ENCODE measurements at regions not wholly inside any gene's neighbourhood (a gene's known extent, or its start where the extent isn't known, plus 50 kb on each side); places are given as distances from the start of the nearest gene placed in this dataset.

DNA sequence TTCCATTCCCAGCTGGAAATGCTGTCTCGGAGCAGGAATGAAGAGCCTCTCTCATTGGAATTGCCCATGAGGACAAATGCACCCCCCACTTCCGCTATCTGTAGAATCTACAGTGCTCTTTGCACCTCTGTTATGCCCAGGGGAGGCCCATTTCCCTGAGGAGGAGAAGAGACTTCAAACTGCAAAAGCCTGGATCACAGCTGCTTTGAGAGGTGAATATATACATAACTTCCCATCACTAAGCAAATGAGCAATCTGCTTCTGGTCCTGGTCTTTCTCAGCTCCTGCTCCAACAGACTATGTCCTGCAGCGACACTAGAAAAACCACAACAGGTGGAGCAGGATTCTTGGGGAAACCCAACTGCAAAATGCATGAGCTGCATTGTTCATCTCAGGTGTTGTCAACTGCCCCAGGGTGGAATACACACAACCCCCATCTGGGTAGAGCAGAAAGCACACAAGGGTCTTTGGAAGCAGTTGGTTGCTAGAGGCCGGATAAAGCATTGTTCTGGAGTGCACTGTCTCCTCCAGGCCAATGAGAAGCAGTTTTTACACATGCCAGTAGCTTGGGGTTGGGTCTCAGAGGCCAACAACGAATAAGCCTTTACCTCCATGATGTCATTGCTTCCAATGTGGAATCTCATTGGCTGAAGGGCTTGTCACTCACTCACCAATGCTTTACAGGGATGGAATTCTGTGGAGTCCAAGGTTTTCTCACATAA, 67.7 kb upstream of the RAB4A start:
- TF ChIP-seq, protein P1, sequence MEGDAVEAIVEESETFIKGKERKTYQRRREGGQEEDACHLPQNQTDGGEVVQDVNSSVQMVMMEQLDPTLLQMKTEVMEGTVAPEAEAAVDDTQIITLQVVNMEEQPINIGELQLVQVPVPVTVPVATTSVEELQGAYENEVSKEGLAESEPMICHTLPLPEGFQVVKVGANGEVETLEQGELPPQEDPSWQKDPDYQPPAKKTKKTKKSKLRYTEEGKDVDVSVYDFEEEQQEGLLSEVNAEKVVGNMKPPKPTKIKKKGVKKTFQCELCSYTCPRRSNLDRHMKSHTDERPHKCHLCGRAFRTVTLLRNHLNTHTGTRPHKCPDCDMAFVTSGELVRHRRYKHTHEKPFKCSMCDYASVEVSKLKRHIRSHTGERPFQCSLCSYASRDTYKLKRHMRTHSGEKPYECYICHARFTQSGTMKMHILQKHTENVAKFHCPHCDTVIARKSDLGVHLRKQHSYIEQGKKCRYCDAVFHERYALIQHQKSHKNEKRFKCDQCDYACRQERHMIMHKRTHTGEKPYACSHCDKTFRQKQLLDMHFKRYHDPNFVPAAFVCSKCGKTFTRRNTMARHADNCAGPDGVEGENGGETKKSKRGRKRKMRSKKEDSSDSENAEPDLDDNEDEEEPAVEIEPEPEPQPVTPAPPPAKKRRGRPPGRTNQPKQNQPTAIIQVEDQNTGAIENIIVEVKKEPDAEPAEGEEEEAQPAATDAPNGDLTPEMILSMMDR (conservative IDR thresholded peaks at IDR 0.05), result no peak
- TF ChIP-seq ZFX (IDR thresholded peaks at IDR 0.05), result no peak

All from C4-2B (cell line).